ENCODE measurements at regions not wholly inside any gene's neighbourhood (a gene's known extent, or its start where the extent isn't known, plus 50 kb on each side); places are given as distances from the start of the nearest gene placed in this dataset.
A peak's percentile ranks its signal among the peaks of the same experiment; 100 is the strongest.
"Not testable (repeated sequence)": the region's sequence is repeated elsewhere in the genome, so short reads cannot be mapped to it uniquely, and the experiment has no call there.

GRCh38 chr7:106463851-106464611, 179.2 kb upstream of the NAMPT start:
- ATAC-seq (no peak), DNase-seq (ENCODE audit: low spot score) (no peak)
- intact Hi-C loops (cut with DNase I) = loop anchor here (5.0 kb wide), 1 partner anchor 287 kb away; no protein-coding TSS in a partner anchor

- no peak for ATAC-seq
- intact Hi-C loops (cut with DNase I) = loop anchor here (5.0 kb wide), 1 partner anchor 286 kb away; no protein-coding TSS in a partner anchor
- DNase-seq (ENCODE audit: low spot score) = no peak
Observed at GRCh38 chr7:106462914-106463482, 178.2 kb upstream of the NAMPT start.

GRCh38 chr7:106462365-106462859, 177.6 kb upstream of the NAMPT start:
- peak; percentile 61 for ATAC-seq
- intact Hi-C loops (cut with DNase I) = loop anchor here (5.0 kb wide), 1 partner anchor 285 kb away; no protein-coding TSS in a partner anchor

GRCh38 chr7:106460792-106461254, 176.0 kb upstream of the NAMPT start:
- no peak for DNase-seq (ENCODE audit: low spot score)
- no peak for ATAC-seq
- intact Hi-C loops (cut with DNase I) = loop anchor here (5.0 kb wide), 1 partner anchor 284 kb away; no protein-coding TSS in a partner anchor

More at GRCh38 chr7:106462365-106462859, 177.6 kb upstream of the NAMPT start:
- DNase-seq (ENCODE audit: low spot score) = no peak

- no peak for ATAC-seq
- intact Hi-C loops (cut with DNase I) = loop anchor here (5.0 kb wide), 2 partner anchors 282 to 1697 kb away; no protein-coding TSS in a partner anchor
- DNase-seq (ENCODE audit: low spot score) = no peak
Observed at GRCh38 chr7:106459397-106460072, 174.8 kb upstream of the NAMPT start.

GRCh38 chr7:106457678-106458077, 172.9 kb upstream of the NAMPT start:
- ATAC-seq = no peak
- intact Hi-C loops (cut with DNase I) = loop anchor here (5.0 kb wide), 1 partner anchor 1695 kb away; no protein-coding TSS in a partner anchor
- no peak for DNase-seq (ENCODE audit: low spot score)

GRCh38 chr7:106456329-106456728, 171.5 kb upstream of the NAMPT start:
- ATAC-seq (no peak), DNase-seq (ENCODE audit: low spot score) (no peak)
- intact Hi-C loops (cut with DNase I) = loop anchor here (5.0 kb wide), 1 partner anchor 1694 kb away; no protein-coding TSS in a partner anchor

- no peak for DNase-seq (ENCODE audit: low spot score)
- no peak for ATAC-seq
- intact Hi-C loops (cut with DNase I) = no loop called here
Observed at GRCh38 chr7:106452031-106452851, 167.5 kb upstream of the NAMPT start.

GRCh38 chr7:106451171-106451570, 166.4 kb upstream of the NAMPT start:
- intact Hi-C loops (cut with DNase I) = no loop called here
- ATAC-seq (no peak), DNase-seq (ENCODE audit: low spot score) (no peak)

- no peak for DNase-seq (ENCODE audit: low spot score)
- intact Hi-C loops (cut with DNase I) = no loop called here
- no peak for ATAC-seq
Observed at GRCh38 chr7:106450716-106451115, 165.9 kb upstream of the NAMPT start.

GRCh38 chr7:106448992-106449859, 164.4 kb upstream of the NAMPT start:
- DNase-seq (ENCODE audit: low spot score) (no peak), ATAC-seq (no peak)
- intact Hi-C loops (cut with DNase I) = no loop called here

GRCh38 chr7:106448346-106448991, 163.7 kb upstream of the NAMPT start:
- ATAC-seq = no peak
- intact Hi-C loops (cut with DNase I) = no loop called here
- no peak for DNase-seq (ENCODE audit: low spot score)

GRCh38 chr7:106447318-106447847, 162.6 kb upstream of the NAMPT start:
- no peak for ATAC-seq
- intact Hi-C loops (cut with DNase I) = no loop called here
- no peak for DNase-seq (ENCODE audit: low spot score)

GRCh38 chr7:106445366-106445765, 160.6 kb upstream of the NAMPT start:
- DNase-seq (ENCODE audit: low spot score); intact Hi-C loops (cut with DNase I); ATAC-seq: not testable (repeated sequence)

GRCh38 chr7:106444068-106444655, 159.4 kb upstream of the NAMPT start:
- intact Hi-C loops (cut with DNase I) = no loop called here
- ATAC-seq = no peak
- DNase-seq (ENCODE audit: low spot score) = no peak

GRCh38 chr7:106443156-106443555, 158.4 kb upstream of the NAMPT start:
- ATAC-seq (no peak), DNase-seq (ENCODE audit: low spot score) (no peak)
- intact Hi-C loops (cut with DNase I) = no loop called here

- intact Hi-C loops (cut with DNase I) = no loop called here
- ATAC-seq (no peak), DNase-seq (ENCODE audit: low spot score) (no peak)
Observed at GRCh38 chr7:106442476-106442875, 157.7 kb upstream of the NAMPT start.
